ENCODE measurements at regions not wholly inside any gene's neighbourhood (a gene's known extent, or its start where the extent isn't known, plus 50 kb on each side); places are given as distances from the start of the nearest gene placed in this dataset.

DNA sequence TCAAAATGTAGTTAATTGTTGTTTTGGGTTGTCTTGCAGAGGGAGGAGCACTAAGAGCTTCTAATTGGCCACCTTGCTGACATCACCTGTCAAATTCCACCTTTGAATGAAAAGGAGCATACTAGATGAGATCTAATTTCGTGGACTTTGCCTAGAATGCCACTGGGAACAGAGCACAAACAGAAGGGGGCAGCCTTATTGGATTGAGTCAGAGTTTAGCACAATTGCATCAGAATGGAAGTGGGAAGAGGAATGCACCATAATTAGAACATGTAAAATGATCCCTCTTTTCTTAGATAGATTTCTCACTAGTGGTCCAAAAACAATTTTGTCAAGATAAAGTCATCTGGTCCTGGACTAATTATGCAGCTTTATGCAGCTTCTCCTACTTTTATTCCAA is 1552.2 kb downstream of the PCDH9 start:
- TF ChIP-seq, protein P1, sequence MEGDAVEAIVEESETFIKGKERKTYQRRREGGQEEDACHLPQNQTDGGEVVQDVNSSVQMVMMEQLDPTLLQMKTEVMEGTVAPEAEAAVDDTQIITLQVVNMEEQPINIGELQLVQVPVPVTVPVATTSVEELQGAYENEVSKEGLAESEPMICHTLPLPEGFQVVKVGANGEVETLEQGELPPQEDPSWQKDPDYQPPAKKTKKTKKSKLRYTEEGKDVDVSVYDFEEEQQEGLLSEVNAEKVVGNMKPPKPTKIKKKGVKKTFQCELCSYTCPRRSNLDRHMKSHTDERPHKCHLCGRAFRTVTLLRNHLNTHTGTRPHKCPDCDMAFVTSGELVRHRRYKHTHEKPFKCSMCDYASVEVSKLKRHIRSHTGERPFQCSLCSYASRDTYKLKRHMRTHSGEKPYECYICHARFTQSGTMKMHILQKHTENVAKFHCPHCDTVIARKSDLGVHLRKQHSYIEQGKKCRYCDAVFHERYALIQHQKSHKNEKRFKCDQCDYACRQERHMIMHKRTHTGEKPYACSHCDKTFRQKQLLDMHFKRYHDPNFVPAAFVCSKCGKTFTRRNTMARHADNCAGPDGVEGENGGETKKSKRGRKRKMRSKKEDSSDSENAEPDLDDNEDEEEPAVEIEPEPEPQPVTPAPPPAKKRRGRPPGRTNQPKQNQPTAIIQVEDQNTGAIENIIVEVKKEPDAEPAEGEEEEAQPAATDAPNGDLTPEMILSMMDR (IDR thresholded peaks at IDR 0.05; ENCODE audit: insufficient read depth, low read length, poor library complexity, severe bottlenecking) = no peak
- TF ChIP-seq EZH2phosphoT487 (conservative IDR thresholded peaks at IDR 0.05; ENCODE audit: low read length) = no peak

Measured in SU-DHL-6 (cell line).